Dedifferentiated amniotic fluid mesenchymal stem cell (primary cell): ENCODE measurements at regions not wholly inside any gene's neighbourhood (a gene's known extent, or its start where the extent isn't known, plus 50 kb on each side); places are given as distances from the start of the nearest gene placed in this dataset.
"Not testable (repeated sequence)": the region's sequence is repeated elsewhere in the genome, so short reads cannot be mapped to it uniquely, and the experiment has no call there.

Experiments
- DNase-seq: peaks from one replicate; pipeline ENCODE4 v3.0.0-alpha.2; 2016; ENCODE audit errors: extremely low spot score

DNA sequence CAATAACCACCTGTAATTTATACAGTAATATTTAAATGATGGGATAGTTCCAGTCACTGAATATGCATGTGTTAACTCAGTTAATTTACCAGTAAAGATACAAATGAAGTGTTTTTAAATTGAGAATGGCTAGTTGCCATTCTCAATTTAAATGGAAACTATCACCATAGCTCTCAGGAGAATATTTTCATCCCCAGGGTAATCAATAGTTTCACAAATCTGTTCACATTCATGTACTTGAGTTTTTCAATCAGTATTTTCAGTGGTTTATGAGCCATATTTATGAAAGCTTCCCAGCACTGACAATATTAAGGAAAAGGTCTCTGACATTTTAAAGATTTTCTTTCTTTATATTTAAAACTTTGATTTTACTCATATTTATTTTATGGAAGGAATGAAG lies 439.3 kb downstream of the MAT2B start:
- no peak for DNase-seq

DNA sequence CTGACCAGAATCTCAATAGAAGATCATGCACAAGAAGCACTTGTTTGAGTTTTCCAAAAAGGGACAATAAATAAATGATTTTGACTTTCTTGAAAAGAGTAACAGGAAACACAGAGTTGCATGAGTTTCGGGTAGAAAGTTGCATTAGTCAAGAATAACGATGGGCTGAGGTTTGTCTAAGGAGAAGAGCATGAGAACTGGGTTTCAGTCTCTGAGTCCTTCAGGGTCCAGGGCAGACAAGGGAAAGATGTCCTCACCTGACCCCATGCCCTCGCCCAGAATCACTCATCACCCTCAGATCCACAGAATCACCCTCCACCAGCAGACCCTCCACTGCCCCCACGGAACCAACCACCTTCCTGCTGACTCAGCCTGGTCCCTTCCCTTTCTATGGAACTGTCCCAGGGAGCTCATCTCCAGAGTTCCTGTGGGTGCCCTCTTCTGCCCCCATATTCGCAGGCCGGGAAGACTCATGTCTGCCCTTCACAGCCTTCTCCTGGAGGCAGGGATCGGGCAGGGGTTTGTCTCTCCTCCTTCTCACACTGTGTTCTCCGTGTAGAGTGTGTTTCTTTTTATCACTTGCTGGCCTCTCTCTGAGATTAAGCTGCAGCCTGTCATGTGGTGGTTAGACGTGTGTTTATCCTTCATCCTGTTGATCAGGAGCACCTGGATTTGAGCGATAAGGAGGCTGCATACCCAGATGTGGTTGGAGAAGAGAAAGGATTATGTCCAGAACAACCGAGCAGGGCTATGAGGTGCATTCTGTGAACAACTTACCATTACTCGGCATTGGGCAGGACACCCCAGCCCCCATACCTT lies 442.6 kb downstream of the MAT2B start:
- DNase-seq: no peak

DNA sequence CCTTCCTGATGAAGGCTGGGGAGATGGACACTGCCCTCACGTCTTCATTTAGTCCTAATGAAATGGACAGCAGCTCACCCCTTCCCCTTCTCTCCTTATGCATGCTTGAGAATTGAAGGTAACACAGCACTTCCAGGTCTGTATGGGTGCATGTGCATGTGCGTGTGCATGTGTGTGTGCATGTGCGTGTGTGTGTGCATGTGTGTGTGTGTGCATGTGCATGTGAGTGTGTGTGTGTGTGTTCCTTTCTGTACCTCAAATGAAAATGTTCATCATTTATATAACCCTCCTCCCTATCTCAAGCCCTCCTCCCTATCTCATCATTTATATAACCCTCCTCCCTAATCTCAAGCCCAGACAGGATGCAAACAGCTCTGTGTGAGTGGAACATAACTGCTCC lies 444.8 kb downstream of the MAT2B start:
- DNase-seq: no peak

DNA sequence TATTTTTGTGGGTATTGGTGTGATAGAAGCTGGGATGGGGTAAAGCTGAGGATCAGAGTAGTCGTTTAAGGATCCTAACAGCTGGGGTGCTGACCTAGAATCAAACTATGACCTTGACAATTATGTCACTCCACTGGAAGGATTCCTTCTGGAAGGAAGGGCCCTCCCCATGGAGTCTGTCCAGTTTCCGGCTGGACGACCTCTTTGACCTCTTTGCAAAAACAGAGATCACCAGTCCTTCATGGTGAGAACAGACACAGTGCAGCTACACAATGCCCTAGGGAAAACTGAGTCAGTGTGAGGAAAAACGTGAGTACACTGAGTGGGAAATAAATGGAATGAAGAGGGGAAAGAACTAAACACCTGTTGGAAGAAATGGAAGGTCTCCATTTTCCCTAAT lies 445.6 kb downstream of the MAT2B start:
- no peak for DNase-seq

DNA sequence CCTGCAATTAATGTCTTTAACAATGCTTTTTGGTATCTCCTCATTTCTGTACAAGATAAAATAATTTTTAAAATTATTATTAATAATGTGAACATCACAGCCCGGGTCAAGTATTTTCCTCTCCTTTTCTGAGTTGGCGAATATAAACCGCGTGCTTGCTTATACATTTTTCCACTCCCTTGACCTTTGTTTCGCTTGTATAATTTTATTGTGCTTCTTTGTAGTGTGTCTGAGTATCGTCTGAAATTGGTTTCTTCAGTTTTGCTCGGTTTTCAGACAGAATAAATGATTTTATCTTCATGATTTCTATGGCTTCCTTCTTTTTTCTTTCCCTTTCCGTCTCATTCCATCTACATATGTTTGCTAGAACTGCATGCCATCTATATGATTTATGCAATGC lies 448.5 kb downstream of the MAT2B start:
- DNase-seq: no peak

DNA sequence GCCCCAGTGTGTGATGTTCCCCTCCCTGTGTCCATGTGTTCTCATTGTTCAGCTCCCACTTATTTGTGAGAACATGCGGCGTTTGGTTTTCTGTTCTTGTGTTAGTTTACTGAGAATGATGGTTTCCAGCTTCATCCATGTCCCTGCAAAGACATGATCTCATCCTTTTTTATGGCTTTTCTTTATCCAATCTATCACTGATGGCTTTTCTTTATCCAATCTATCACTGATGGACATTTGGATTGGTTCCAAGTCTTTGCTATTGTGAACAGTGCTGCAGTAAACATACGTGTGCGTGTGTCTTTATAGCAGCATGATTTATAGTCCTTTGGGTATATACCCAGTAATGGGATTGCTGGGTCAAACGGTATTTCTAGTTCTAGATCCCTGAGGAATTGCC lies 455.8 kb downstream of the MAT2B start:
- DNase-seq: not testable (repeated sequence)

DNA sequence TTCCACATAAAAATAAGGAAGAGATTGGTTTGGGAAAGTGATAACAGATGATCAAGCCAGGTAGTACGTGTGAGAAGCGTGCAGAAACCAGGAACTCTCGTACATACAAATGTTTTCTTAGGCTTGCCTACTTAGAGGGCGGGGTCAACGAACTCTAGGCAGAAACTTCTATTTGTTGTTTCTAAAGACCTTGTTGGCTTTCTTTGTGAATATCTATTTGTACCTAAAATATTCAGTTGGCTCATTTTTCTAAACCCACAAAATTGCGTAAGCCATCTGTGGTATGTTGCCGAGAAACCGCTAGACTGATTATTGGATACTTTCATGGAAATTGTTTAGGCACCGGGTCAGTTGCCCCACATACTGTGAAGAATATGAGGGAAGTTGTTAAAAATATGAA lies 458.5 kb downstream of the MAT2B start:
- no peak for DNase-seq

DNA sequence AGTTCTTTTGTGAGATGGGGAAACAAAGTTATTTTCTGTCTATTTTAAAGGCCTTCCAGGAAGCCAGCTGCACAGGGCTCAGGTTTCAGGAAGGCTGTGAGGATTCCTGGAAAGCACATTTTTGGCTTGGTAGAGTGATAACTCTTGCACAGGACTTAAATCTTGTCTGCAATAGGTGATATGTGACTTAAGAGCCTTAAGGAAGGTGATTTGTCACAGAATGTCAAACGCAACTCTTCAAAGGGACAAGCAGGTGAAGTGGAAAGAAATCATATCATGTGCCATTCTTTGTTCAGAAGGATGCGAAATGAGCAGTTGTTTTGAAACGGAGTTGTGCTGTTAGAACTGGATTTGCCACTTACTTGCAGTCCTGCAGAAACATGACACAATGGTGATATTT lies 459.3 kb downstream of the MAT2B start:
- no peak for DNase-seq

DNA sequence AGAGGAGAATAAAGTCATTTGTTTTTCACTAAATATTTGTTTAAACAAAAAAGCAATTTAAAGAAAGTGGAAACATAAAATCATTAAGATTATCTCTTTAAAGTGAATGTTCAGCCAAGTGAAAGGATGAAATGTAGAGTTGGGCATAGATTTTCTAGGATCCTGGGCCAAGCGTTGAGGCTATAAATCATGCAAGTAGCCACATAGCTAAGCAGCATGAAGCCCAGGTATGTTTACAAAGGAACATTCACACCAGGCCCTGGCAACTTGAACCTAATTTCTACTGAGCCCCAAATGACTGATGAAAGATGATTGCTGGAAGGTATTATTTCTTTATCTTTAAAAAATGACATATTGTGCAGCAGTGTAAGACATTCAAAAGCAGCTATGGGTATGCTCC lies 461.8 kb downstream of the MAT2B start:
- no peak for DNase-seq

DNA sequence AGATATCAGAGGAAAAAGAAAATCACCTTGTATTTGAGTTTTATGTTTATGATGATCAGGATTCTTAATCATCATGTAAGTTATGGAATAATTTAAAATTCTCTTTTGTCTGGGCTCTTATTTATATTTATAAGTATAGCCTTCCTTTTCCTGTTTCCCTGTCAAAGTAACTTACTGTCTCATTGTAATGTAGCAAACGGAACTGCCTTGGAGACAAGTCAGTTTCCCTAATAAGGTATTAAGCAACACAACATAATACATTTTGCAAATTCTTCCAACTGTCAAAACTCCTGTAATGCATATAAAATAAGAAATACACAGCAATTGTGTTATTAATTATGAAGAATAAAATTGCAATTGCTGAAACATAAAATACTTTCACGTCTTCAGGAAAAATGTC lies 463.2 kb downstream of the MAT2B start:
- DNase-seq: no peak

DNA sequence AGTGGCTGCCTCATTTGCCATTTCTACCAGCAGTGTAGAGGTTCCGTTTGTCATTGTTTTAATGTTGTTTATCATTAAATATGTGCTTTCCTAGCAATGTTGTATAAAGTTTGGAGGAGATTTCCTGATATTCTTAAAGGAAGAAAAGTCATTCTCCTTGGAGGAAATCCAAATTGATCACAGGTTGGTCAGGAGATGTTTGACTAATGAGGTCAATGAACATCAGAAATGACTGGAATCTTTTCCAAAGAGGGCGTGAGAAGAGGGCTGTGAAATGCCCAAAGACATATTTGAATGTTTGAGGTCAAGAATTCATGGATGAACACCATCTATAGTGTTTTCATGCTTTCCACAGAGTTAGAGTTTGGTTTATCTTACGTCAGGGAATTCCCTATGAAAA lies 471.3 kb downstream of the MAT2B start:
- DNase-seq: no peak

DNA sequence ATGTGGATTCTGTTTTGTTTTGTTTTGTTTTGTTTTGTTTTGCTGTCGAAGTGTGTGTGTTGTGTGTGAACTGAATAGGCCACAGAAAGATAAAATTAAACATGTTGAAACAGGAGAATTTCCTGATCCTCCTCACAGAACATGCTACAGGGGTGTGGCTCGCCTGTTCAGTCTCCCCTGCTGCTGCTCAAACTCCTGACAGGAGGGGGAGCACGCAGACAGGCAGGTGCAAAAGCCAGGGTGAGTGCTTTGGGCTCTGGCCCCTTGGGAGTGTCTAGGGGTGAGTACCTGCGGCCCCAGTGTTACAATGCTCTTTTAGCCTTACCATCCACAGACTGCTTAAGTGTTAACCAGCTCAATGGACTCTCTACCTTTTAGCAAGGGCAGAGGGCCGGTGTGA lies 473.5 kb downstream of the MAT2B start:
- DNase-seq: no peak

DNA sequence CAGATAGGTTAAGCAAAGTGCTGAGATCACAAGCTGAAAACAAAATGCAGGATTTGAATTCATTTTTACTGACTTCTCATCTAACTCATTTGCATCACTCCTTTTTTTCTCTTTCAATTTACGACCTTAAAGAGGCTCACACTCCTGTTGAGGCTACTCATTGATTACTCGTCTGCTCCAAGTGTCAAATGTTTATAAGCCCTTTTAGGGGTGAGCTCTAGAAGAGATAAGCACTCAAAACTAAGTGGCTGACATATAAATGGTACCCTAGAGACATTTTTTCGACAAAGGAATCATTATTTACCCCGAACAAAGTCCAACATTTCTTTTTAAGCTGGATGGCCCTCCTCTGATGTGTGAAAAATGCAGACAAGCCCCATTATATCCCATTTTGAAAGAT lies 483.1 kb downstream of the MAT2B start:
- no peak for DNase-seq

DNA sequence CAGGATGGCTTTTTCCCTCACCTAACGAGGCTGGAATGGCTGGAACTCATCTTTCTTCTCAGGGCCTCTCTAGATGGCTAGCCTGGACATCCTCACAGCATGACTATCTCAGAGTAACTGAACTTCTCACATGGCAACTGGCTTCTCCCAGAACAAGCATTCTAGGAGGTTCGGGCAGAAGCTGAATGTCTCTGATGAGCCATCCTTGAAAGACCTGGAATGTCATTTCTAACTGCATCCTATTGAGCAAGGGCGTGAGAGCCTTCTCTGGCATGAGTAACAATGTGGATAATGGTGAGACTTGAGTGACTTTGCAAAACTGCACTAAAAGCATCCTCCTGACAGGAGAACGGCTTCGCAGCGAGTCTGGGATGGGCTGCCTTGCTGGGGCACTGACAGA lies 487.7 kb downstream of the MAT2B start:
- no peak for DNase-seq

DNA sequence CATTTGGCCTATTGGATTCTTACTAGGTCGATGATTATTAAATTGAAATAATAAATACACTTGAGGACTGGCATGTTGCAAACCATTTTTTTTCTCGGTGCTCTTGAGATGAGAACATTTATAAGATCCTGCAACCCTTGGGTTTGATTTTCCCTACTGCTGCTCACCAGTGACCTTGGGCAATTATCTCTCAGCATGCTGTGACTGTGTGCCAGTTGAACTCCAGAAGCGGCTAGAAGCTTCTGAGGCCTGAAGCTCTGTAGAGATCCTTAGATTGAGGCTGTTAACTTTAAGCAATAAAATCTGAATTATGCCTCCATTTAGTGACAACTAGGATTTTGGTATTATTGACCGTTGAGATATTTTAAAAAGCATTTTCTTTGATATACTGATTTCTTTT lies 489.8 kb downstream of the MAT2B start:
- DNase-seq: no peak

DNA sequence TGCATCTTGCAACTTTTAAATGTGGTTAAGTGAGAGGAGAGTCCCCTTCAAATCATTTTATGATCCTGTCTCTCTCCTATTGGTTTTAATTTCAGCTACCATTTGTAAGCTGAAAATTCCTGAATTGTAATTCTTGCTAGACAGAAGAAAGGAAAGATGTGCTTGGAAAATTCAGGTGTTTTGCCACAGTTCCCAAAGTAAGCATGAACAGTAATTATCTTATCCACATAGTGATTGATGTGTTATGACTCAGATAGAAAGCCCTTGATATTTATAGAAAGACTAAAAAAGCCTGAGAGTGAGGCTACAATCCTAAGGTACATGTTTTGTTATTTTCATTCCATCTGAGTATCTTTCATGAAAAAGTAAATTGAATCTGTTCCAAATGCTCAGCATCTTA lies 492.5 kb downstream of the MAT2B start:
- no peak for DNase-seq

DNA sequence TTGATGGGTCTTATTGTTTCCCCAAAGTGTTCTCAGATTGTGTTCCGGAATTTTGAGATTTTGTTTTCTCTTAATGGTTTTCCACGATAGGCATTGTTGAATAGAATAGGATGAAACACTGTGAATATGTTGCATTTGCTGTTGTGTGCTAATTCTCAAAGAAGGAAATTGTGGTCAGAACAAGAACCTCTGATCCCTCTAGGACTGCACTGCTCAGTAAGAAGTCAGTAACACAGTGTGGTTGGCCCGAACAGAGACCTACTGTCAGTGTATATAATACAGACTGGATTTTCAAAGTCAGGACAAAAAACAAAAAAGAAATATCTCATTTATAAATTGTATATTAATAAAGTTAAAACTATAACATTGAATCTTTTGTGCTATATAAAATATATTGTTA lies 494.8 kb downstream of the MAT2B start:
- no peak for DNase-seq

DNA sequence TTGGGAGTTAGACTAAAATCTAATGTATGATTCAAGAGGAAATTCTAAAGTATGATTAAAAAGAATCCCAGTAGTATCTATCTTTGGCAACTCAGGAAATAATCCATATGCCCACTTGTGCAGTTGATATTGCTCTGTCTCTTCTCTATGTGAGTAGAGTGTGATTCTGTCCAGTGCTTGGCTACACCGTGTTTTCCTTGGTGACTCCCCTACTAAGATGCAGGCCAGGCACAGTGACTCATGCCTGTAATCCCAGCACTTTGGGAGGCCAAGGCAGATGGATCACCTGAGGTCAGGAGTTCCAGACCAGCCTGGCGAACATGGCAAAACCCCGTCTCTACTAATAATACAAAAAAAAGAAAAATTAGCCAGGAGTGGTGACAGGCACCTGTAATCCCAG lies 495.4 kb downstream of the MAT2B start:
- no peak for DNase-seq

DNA sequence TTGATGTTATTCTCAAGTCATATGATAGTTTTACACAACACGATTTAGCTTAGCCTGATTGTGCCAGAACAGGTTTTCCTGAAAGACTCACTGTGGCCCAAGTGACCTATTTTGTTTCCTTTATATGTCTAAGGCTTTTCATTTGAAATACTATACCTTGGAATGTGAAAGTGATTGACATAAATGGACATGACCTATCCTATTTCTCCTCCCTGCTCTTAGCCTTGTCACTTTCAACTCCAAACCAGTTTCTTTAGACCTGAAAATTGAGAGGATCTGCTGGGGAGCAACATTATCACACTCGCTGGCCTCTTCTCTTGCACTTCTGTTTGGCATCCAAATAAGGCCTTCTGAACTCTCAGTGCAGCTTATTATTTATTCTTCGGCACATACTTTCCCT lies 496.8 kb downstream of the MAT2B start:
- no peak for DNase-seq

DNA sequence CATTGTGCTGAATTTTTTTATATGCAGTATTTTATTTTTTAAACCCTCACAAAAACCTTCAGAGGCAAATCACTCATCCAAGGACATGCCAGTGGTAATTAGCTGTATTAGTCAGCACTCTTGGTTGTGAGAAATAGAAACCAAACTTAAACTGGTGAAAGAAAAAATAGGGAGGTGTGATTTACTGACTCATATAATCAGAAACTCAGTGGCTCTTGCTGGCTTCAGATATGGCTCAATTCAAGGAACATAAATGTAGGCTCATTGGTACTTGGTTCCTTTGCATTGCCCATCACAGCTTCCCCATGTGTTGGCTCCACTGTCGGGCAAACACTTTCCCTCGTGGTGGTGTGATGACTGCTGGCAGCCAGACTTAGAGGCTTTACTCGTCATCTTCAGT lies 497.2 kb downstream of the MAT2B start:
- DNase-seq: no peak

DNA sequence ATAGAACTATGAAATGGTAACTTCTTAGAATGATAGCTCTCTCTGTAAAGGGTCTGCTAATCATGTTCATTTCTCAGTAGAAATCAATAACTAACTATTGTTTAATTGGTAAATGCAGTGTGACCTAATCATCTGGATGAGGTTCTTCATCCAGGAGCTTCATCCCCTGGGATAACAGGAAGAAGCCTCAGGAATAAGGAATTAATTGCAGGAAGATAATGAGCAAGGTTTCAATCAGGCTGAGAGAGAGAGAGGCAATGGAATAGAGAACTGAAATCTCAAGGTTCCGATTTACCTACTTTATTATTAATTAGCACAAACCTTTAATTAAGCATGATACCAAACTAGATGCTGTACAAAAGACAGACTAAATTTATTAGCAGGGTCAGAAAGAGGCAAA lies 499.7 kb downstream of the MAT2B start:
- no peak for DNase-seq

DNA sequence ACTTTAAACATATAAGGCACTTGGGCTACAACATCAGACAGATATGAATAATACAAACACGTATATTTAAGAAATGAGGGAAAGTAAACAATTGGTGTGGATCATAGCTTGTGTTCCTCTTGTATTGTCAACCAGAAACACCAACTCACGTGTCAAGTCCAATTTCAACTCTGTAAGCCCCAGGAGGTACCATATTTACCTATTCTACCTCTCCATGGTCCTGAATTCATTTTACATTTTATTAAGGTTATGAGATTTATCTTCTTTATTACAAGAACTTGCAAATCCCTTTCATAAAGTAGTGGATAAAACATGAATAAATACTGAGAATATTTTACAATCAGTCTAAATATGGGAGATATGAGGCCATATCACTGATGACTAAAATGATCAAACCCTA lies 501.6 kb downstream of the MAT2B start:
- no peak for DNase-seq

DNA sequence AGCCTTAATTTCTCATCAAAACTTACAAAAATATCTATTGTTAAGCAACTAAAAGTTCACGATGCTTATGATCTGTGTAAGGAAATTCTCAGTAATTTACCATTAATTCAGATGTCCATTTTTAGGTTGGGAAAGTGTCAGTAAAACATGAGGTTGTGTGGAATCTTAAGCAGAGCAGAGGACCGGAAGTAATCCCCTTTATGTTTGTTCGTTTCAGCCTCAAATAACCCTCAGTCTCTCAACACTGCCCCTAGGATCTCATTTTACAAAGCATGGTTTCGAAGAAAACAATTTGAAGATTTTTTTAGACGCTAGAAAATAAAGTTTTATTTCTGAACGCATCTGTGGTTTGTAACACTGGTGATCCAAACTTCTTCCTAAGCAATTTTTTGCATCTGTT lies 504.2 kb downstream of the MAT2B start:
- DNase-seq: no peak

DNA sequence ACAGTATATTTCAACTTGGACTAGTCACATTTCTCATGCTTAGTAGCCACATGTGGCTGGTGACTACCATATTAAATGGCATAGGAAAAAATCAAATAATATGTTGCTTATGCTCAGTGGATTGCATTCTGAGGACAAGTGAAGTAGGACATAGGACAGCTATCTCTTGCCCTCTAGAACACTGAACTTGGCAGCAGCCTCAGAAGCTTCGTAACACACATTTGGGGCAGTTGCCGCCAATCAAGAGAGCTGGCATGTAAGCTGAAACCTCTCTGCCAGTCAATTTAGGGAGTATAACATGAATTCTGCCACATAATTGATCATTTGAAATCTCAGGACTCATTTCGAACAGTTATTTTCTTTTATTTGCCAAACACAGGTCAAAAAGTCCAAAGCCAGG lies 505.5 kb downstream of the MAT2B start:
- no peak for DNase-seq
